ENCODE measurements at regions not wholly inside any gene's neighbourhood (a gene's known extent, or its start where the extent isn't known, plus 50 kb on each side); places are given as distances from the start of the nearest gene placed in this dataset.

- DNase-seq, result no peak
Observed at GRCh38 chr20:22744341-22745193, 160.2 kb upstream of the FOXA2 start.

- DNase-seq, result no peak
Observed at GRCh38 chr20:22745194-22745500, 160.8 kb upstream of the FOXA2 start.

GRCh38 chr20:22746957-22747356 is 162.6 kb upstream of the FOXA2 start:
- no peak for DNase-seq

GRCh38 chr20:22752324-22752723 is 168.0 kb upstream of the FOXA2 start:
- no peak for DNase-seq

GRCh38 chr20:22757424-22758183 is 173.2 kb upstream of the FOXA2 start:
- no peak for DNase-seq

GRCh38 chr20:22758815-22759214 is 174.4 kb upstream of the FOXA2 start:
- DNase-seq, result no peak

- no peak for DNase-seq
Observed at GRCh38 chr20:22762576-22763256, 178.3 kb upstream of the FOXA2 start.

GRCh38 chr20:22763257-22763906 is 179.0 kb upstream of the FOXA2 start:
- no peak for DNase-seq

GRCh38 chr20:22768266-22769178 is 184.2 kb upstream of the FOXA2 start:
- DNase-seq, result no peak

- no peak for DNase-seq
Observed at GRCh38 chr20:22770241-22770800, 185.9 kb upstream of the FOXA2 start.

- DNase-seq, result no peak
Observed at GRCh38 chr20:22771706-22772105, 187.3 kb upstream of the FOXA2 start.

GRCh38 chr20:22773344-22773743 is 189.0 kb upstream of the FOXA2 start:
- DNase-seq, result no peak

GRCh38 chr20:22775256-22775655 is 190.9 kb upstream of the FOXA2 start:
- no peak for DNase-seq

GRCh38 chr20:22775671-22776139 is 191.3 kb upstream of the FOXA2 start:
- DNase-seq, result no peak

GRCh38 chr20:22776369-22776768 is 192.0 kb upstream of the FOXA2 start:
- no peak for DNase-seq

GRCh38 chr20:22779878-22780277 is 195.5 kb upstream of the FOXA2 start:
- no peak for DNase-seq

- no peak for DNase-seq
Observed at GRCh38 chr20:22781869-22782268, 197.5 kb upstream of the FOXA2 start.

- no peak for DNase-seq
Observed at GRCh38 chr20:22789676-22790075, 205.3 kb upstream of the FOXA2 start.

- DNase-seq, result no peak
Observed at GRCh38 chr20:22791396-22791795, 207.0 kb upstream of the FOXA2 start.

GRCh38 chr20:22791877-22792525 is 207.6 kb upstream of the FOXA2 start:
- DNase-seq, result no peak

GRCh38 chr20:22794200-22794599 is 209.8 kb upstream of the FOXA2 start:
- no peak for DNase-seq

All from RPMI8226 (cell line).